Stimulated activated CD4-positive, alpha-beta T cell treated with anti-CD3 and anti-CD28 coated beads, Interleukin-4, amount 100 ng/mL, for 24 hours (primary cell): ENCODE measurements at regions not wholly inside any gene's neighbourhood (a gene's known extent, or its start where the extent isn't known, plus 50 kb on each side); places are given as distances from the start of the nearest gene placed in this dataset.
"Not testable (repeated sequence)": the region's sequence is repeated elsewhere in the genome, so short reads cannot be mapped to it uniquely, and the experiment has no call there.

Source experiments
- DNase-seq: peaks from one replicate; pipeline ENCODE4 v3.0.0-alpha.2; 2020

- no peak for DNase-seq
Measured at GRCh38 chr5:164145458-164145857, 640.0 kb downstream of the MAT2B start.

- DNase-seq: no peak
Measured at GRCh38 chr5:164146223-164146622, 640.8 kb downstream of the MAT2B start.

- DNase-seq: no peak
Measured at GRCh38 chr5:164148292-164148691, 642.9 kb downstream of the MAT2B start.

DNA sequence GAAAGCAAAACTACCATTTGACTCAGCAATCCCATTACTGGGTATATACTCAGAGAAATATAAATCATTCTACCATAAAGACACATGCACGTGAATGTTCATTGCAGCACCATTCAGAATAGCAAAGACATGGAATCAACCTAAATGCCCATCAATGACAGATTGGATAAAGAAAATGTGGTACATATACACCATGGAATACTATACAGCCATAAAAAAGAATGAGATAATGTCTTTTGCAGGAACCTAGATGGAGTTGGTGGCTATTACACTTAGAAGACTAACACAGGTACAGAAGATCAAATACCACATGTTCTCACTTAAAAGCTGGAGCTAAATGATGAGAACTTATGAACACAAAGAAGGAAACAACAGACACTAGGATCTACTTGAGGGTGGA lies 647.1 kb downstream of the MAT2B start:
- DNase-seq: not testable (repeated sequence)

DNA sequence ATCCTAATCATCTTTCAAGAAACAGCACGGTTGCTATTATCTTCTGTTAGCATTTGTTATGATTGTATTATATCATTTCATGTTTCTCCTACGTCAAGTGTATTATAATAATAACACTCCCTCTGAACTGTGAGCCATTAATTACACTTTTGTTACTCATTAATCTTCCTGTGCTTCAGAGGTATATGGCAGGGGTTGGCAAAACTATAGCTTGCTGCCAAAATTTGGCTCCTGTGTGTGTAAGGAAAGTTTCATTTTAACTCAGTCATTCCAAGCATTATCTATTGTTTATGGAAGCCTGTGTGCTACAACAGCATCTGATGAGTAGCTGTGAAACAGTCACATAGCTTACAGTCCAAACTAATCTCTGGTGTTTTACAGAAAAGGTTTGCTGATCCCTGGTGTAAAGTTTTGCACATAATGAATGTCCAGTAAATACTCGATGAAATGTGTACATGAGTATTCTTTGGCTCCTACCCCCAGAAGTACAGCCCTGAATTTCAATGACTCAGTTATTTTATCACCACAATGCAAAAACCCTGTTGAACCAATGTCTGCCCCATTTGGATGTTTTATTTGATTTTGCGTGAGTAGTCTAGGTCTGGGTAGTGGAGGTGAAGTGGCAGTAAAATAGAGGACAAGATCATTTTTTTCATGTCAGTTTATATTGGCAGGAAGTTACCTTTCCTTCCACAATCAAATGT lies 648.2 kb downstream of the MAT2B start:
- DNase-seq: no peak

- DNase-seq: no peak
Measured at GRCh38 chr5:164170814-164171213, 665.4 kb downstream of the MAT2B start.

DNA sequence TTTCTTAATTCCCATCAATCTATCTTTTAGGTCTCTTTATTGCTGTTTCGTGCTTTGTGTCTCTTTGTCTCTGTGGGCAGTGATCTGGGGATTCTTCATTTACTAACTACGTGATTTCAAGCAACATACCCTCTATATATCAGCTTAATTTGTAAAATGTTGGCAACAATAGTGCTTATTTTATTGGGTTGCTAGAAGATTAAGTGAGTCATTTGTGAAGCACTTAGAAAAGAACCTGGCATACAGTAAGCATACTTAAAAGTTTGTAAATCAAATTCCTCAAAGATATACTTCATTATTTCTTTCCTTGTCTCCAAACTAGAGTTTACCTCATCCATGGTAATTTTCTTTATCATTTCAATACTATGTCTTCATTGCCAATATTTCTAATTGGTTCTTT lies 669.7 kb downstream of the MAT2B start:
- DNase-seq: no peak

DNA sequence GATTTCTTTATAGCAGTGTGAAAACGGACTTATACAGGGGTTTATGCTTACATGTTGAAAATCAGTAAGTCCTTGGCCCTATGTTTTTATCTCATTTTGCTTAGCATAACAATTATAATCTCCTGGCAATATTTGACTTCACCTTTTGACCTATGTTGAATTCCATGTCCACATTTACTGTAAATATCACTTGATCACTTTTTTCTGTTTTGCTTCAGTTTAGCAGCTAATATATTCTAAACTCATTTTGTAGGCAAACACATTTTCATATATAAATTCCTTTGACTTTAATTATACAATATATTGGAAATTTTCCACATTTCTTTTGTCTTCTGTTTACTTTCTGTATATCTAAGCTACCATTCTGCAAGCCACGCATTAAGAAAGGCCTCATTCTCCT lies 674.0 kb downstream of the MAT2B start:
- no peak for DNase-seq

DNA sequence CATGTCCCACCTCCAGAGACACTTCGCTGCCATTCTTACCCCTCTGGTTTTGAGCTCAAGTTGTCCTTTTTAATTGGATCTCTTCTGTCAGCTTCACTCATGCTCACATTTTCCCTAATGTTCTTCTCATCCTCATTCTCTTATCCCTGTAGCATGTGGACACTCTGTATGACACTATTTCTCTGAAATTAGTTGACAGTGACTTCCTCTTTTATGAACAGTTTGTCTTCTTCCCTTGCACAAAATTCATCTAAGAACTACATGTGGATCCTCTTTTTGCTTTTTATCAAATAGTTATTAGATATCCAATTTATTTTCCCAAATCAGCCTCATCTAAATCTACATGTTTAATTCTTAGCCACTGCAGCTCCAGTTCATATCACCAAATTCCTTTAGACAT lies 676.2 kb downstream of the MAT2B start:
- DNase-seq: no peak

- no peak for DNase-seq
Measured at GRCh38 chr5:164184158-164184557, 678.7 kb downstream of the MAT2B start.

DNA sequence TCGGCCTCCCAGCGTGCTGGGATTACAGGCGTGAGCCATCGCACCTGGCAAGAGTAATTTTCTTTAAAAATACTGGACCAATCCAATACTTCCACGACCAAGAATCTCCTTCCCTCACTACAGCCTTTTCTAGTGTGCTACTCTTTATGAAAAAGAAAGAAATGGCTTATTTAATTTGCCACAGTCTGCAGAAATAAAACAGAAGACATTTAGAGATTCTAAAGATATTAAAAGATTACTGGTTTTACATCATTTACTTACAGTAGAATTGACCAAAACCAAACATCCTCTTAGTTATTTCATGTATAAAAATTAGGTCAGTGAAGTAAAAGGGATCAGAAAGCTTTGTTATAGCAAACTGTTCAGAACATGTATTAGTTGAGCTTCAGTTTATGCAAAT lies 679.6 kb downstream of the MAT2B start:
- DNase-seq: no peak

DNA sequence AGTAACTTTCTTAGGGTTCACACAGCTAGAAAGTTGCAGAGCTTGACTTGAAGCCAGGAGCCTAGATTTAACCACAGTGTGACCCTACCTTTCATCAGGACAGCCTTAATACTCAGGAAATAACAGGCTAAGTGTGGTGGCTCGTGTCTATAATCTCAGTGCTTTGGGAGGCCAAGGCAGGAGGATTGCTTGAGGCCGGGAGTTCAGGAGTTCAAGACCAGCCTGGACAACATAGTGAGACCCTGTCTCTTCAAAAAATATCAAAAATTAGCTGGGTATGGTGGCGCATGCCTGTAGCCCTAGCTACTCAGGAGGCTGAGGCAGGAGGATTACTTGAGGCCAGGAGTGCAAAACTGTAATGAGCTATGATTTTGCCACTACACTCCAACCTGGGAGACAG lies 681.1 kb downstream of the MAT2B start:
- DNase-seq: no peak

GRCh38 chr5:164187785-164188184 lies 682.4 kb downstream of the MAT2B start:
- DNase-seq: no peak

GRCh38 chr5:164188733-164189148 lies 683.3 kb downstream of the MAT2B start:
- DNase-seq: no peak

- DNase-seq: no peak
Measured at GRCh38 chr5:164191240-164191639, 685.8 kb downstream of the MAT2B start.

DNA sequence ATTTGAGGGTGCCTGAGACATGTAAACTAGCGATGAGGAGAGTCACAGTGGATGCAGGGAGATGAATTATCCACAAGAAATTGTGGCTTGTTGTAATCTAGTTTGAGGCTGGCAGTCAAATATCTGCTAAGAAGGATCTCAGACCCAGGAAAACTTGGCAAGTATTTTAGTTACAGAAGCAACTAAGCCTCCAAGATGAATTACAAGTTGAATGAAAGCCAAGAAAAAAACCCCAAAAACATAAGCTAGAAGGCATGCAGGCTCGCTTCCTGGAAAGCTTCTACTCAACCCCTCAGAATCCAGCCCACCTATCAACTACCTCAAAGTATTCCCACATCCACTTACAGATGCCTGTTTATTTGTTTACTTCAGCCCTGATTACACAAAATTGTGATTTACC lies 696.9 kb downstream of the MAT2B start:
- DNase-seq: no peak

- DNase-seq: no peak
Measured at GRCh38 chr5:164203581-164204225, 698.3 kb downstream of the MAT2B start.

DNA sequence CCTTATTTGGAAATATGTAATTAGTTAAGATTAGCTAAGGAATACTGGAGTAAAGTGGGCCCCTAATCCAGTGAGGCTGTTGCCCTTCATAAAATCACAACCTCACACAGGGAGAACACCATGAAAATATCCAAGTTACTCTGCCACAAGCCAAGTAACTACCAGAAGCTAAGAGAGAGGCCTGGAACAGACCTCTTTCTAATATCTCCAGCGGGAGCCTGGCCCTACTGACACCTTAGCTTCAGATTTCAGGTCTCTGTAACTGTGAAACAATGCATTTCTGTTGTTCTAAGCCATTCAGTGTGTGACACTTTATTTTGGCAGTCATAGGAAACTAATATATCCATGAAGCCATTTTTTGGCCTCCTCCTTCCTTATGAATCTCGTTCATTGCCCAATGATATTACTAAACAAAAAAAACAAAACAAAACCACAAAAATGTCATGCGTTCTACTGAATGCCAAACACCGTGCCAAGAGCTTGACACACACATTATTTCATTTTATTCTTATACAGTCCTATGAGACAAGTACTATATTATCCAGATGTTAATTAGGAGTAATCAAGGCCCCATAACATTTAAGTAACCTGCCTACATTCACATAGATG lies 699.0 kb downstream of the MAT2B start:
- DNase-seq: no peak

- no peak for DNase-seq
Measured at GRCh38 chr5:164206196-164206595, 700.8 kb downstream of the MAT2B start.

- no peak for DNase-seq
Measured at GRCh38 chr5:164207646-164208045, 702.2 kb downstream of the MAT2B start.

DNA sequence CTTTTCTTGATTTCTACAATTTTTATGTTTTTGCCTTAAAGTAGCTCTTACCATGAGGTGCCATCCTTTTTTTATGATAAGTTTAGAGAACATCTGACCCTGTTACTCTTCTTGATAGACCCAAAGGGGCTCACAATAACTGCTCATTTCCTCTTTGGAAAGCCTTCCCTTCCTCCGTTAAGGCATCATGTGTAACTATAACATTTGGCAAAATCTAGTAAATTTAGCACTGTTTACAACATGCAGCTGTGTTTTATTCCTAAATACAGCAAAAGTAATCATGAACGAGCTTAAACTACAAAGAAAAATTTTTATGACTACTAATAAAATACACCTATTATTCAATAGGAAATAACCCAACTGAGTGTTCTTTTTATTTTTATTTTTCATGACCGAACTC lies 705.1 kb downstream of the MAT2B start:
- no peak for DNase-seq

GRCh38 chr5:164214698-164215097 lies 709.3 kb downstream of the MAT2B start:
- DNase-seq: no peak

DNA sequence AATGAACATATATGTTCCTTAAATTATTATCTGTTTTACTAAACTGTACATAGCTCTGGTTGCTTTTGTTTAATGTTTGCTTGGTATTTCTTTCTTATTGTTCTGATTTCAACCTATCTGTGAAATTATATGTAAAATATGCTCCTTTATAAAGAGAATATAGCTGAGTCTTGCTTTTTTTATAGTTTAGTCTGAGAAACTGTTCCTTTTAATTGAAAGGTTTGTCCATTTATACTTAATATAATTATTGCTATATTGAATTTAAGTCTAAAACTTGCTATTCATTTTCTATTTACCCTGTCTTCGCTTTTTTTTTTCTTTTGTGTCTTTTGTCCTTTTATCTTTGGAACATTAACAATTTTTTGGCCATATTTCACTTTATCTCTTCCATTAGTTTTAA lies 712.0 kb downstream of the MAT2B start:
- no peak for DNase-seq

- DNase-seq: no peak
Measured at GRCh38 chr5:164220522-164220921, 715.1 kb downstream of the MAT2B start.

- no peak for DNase-seq
Measured at GRCh38 chr5:164224236-164224635, 718.8 kb downstream of the MAT2B start.
